HEK293T (cell line): ENCODE measurements at regions not wholly inside any gene's neighbourhood (a gene's known extent, or its start where the extent isn't known, plus 50 kb on each side); places are given as distances from the start of the nearest gene placed in this dataset.

Experiments
- FOXA1 ChIP-seq: fragments of 450-650 bp; IDR thresholded peaks from 2 replicates; pipeline ENCODE4 v1.6.1; 2016; ENCODE audit warnings: mild to moderate bottlenecking
- FOXM1 ChIP-seq: fragments of 450-650 bp; IDR thresholded peaks from 2 replicates; pipeline ENCODE4 v1.6.1; 2017; ENCODE audit warnings: mild to moderate bottlenecking, borderline replicate concordance
- SP1 ChIP-seq: fragments of 450-650 bp; IDR thresholded peaks from 2 replicates; pipeline ENCODE4 v1.6.1; 2017
- SUZ12 ChIP-seq: fragments of 450-650 bp; IDR thresholded peaks from 2 replicates; pipeline ENCODE4 v1.6.1; 2016; ENCODE audit warnings: mild to moderate bottlenecking

DNA sequence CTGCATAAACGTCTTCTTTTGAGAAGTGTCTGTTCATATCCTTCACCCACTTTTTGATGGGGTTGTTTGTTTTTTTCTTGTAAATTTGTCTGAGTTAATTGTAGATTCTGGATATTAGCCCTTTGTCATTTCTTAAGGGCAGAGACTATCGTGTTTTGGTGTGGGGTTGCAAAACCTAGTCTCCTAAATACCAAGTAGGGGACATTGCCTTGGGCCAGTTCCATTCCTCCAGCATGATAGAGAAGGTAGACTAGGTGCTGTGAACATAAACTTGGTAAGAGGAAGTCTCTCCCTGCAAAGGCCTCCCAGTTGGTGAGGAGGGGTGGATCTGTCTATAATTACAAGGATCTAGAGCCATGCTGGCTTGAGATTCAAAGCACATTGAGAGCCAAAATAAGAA, 390.7 kb downstream of the VRK1 start:
- no peak for TF ChIP-seq FOXA1
- TF ChIP-seq SUZ12: no peak
- TF ChIP-seq FOXM1: no peak
- TF ChIP-seq SP1: no peak
